Right lobe of liver (tissue), 6 donors: ENCODE measurements at regions not wholly inside any gene's neighbourhood (a gene's known extent, or its start where the extent isn't known, plus 50 kb on each side); places are given as distances from the start of the nearest gene placed in this dataset.

Experiments
- ATAC-seq, 4 donors: fragments of 200-7000 bp; cut with Tn5 transposase; one replicate each; pipeline ENCODE4 v1.9.1; 2020; ENCODE audit warnings: mild to moderate bottlenecking in 4 of 4, moderate library complexity in 4 of 4
- DNase-seq, 3 donors: peaks; one replicate each; pipeline ENCODE4 v3.0.0-alpha.2; 2020
- H3K27ac ChIP-seq, 3 donors: fragments of 200-600 bp; one replicate each; pipeline ENCODE4 v1.8.0; 2022
- H3K27me3 ChIP-seq, 2 donors: fragments of 200-600 bp; one replicate each; pipeline ENCODE4 v1.8.0; 2022
- H3K36me3 ChIP-seq, 4 donors: fragments of 200-600 bp; sonication (generic) in 1 of 4; one replicate each; pipeline versions ENCODE4 v1.5.1 to v1.8.0; 2017 to 2022; ENCODE audit warnings: control low read depth in 1 of 4
- H3K4me1 ChIP-seq, 4 donors: fragments of 200-600 bp; sonication (generic) in 1 of 4; one replicate each; pipeline versions ENCODE4 v1.5.1 to v1.8.0; 2017 to 2022; ENCODE audit warnings: control low read depth in 1 of 4
- H3K4me3 ChIP-seq, 3 donors: fragments of 200-600 bp; one replicate each; pipeline ENCODE4 v1.8.0; 2022
- H3K9me3 ChIP-seq, 4 donors: fragments of 200-600 bp; sonication (generic) in 1 of 4; one replicate each; pipeline versions ENCODE4 v1.5.1 to v1.8.0; 2017 to 2022; ENCODE audit warnings: control low read depth in 1 of 4
- POLR2A ChIP-seq: fragments of 450-650 bp; IDR thresholded peaks from one replicate; pipeline ENCODE4 v1.6.1; 2017; ENCODE audit warnings: antibody characterized with exemption, mild to moderate bottlenecking
- WGBS: methylation state at CpG from one replicate; pipeline ENCODE4 v1.1.6; 2018; ENCODE audit warnings: low coverage, low lambda C conversion rate; ENCODE audit not compliant: insufficient coverage; ENCODE audit errors: missing lambda C conversion rate; 5-methylcytosine and 5-hydroxymethylcytosine counted together
- intact Hi-C, 2 donors: fragments of 100-400 bp; cut with DNase I; formaldehyde crosslinking; loops; one replicate each; pipeline versions ENCODE4 v1.11.2 to v1.14.1; 2022
- TF ChIP-seq, protein P1 (sequence below), 4 donors: fragments of 200-600 bp in 3 of 4; fragments of 450-650 bp in 1 of 4; IDR thresholded peaks; one replicate each; pipeline versions ENCODE4 v1.5.1 to v1.8.0; 2016 to 2022; ENCODE audit warnings: antibody characterized with exemption in 4 of 4, mild to moderate bottlenecking in 2 of 4
- donor health status: DM: no; HTN: yes; CAD: no.
- donor health status: DM: no; HTN: no; CAD: no.
- donor health status: DM: no; HTN: no; CAD: no.
- donor health status: DM: no; HTN: yes; CAD: no.
- donor health status: DM: no; HTN: yes; CAD: no.

GRCh38 chr12:94079566-94080340 lies 68.6 kb upstream of the PLXNC1 start:
- H3K27ac ChIP-seq, result no peak overlapping the region
- no peaks in the 10 kb centered on the region for H3K36me3 ChIP-seq
- H3K27me3 ChIP-seq, result no peaks in the 10 kb centered on the region
- no peaks in the 10 kb centered on the region for H3K9me3 ChIP-seq
- intact Hi-C loops, result no loop called here
- no peak for TF ChIP-seq POLR2A
- TF ChIP-seq, protein P1, sequence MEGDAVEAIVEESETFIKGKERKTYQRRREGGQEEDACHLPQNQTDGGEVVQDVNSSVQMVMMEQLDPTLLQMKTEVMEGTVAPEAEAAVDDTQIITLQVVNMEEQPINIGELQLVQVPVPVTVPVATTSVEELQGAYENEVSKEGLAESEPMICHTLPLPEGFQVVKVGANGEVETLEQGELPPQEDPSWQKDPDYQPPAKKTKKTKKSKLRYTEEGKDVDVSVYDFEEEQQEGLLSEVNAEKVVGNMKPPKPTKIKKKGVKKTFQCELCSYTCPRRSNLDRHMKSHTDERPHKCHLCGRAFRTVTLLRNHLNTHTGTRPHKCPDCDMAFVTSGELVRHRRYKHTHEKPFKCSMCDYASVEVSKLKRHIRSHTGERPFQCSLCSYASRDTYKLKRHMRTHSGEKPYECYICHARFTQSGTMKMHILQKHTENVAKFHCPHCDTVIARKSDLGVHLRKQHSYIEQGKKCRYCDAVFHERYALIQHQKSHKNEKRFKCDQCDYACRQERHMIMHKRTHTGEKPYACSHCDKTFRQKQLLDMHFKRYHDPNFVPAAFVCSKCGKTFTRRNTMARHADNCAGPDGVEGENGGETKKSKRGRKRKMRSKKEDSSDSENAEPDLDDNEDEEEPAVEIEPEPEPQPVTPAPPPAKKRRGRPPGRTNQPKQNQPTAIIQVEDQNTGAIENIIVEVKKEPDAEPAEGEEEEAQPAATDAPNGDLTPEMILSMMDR (IDR thresholded peaks at IDR 0.05), result no peak
- no peak for DNase-seq
- no peak overlapping the region for H3K4me3 ChIP-seq
- H3K4me1 ChIP-seq, result no peaks in the 10 kb centered on the region
- WGBS, result 74% methylated on average over 7 of the region's 7 CpGs
- ATAC-seq, result no peak

DNA sequence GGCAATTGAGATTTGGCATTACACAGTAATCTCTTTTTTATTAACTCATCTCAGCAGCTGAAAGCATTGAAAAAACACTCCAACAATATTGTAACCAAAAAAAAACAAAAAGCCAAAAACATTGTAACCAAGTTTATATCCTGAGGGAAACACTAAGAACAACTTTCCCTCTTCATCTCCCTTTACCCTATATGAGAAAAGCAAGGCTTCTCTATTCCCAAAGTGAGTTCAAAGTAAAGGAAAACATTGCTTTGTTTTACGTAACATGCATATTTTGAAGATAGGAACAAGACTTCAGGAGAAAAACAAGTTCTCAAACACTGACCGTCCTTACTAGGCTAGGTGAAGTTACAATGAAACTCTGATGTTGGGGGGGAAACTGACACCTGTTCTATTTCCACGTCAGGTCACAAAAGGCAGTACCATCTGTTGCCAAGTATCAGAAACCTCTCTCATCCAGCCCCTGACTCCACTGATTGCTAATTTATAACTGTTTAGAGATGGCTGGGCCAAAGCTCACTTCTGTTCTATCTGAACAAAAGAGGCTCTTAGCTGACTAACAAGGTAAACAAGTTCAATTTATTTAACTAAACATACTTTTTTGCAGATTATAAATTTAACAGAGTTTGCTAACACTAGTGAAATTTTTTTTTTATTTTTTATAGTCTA lies 67.9 kb upstream of the PLXNC1 start:
- TF ChIP-seq POLR2A, result no peak
- TF ChIP-seq, protein P1 (IDR thresholded peaks at IDR 0.05), result no peak
- DNase-seq, result no peak
- Histone ChIP-seq H3K27ac (no peak overlapping the region), H3K36me3 (no peaks in the 10 kb centered on the region), H3K9me3 (no peaks in the 10 kb centered on the region), H3K4me1 (no peaks in the 10 kb centered on the region), H3K4me3 (no peak overlapping the region), H3K27me3 (no peaks in the 10 kb centered on the region)
- intact Hi-C loops, result no loop called here
- ATAC-seq, result no peak
- 44% methylated on average over 3 of the region's 3 CpGs for WGBS

- H3K9me3 ChIP-seq, result no peaks in the 10 kb centered on the region
- WGBS, result 60% methylated on average over 1 of the region's 5 CpGs
- H3K4me3 ChIP-seq, result no peak overlapping the region
- no peak for ATAC-seq
- H3K4me1 ChIP-seq, result no peaks in the 10 kb centered on the region
- no peak for DNase-seq
- no peaks in the 10 kb centered on the region for H3K27me3 ChIP-seq
- no peaks in the 10 kb centered on the region for H3K36me3 ChIP-seq
- no peak overlapping the region for H3K27ac ChIP-seq
- intact Hi-C loops, result no loop called here
- TF ChIP-seq, protein P1 (IDR thresholded peaks at IDR 0.05), result no peak
- TF ChIP-seq POLR2A, result no peak
Observed at GRCh38 chr12:94082690-94083089, 65.7 kb upstream of the PLXNC1 start.

DNA sequence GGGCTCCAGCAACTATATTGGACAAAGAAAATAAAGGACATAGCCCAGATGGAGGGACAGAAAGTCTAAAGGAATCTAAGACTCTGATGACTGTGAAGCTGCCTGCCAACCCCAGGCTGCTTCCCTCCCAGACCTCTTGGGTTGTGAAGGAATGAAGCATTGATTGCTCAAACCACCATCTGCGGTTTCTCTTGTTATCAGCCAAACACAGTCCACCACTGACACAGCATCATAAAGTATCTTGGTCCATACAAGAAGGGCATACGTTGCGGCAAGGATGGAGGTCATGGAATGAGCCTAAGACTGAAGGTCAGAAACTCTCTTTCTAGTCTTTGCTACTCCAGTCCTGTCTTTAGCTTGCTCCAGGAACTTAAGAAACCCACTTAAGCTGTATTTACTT lies 58.5 kb upstream of the PLXNC1 start:
- DNase-seq (no peak), ATAC-seq (no peak)
- Histone ChIP-seq H3K36me3 (no peaks in the 10 kb centered on the region), H3K4me1 (no peaks in the 10 kb centered on the region), H3K27me3 (no peaks in the 10 kb centered on the region), H3K27ac (no peak overlapping the region), H3K4me3 (no peak overlapping the region), H3K9me3 (no peaks in the 10 kb centered on the region)
- 52% methylated on average over 3 of the region's 3 CpGs for WGBS
- intact Hi-C loops, result no loop called here
- TF ChIP-seq, protein P1 (IDR thresholded peaks at IDR 0.05), result no peak
- no peak for TF ChIP-seq POLR2A
